Limb (tissue), 2 donors: ENCODE measurements at regions not wholly inside any gene's neighbourhood (a gene's known extent, or its start where the extent isn't known, plus 50 kb on each side); places are given as distances from the start of the nearest gene placed in this dataset.

Experiments used
- DNase-seq, 2 donors: peaks; one replicate each; pipeline ENCODE4 v3.0.0-alpha.2; 2016; ENCODE audit errors: extremely low spot score in 2 of 2

- no peak for DNase-seq
These were observed 50.0 kb upstream of the BET1 start for GRCh38 chr7:94054130-94054529.

GRCh38 chr7:94055963-94056362, 51.8 kb upstream of the BET1 start:
- DNase-seq = no peak

- DNase-seq = no peak
These were observed 52.6 kb upstream of the BET1 start for GRCh38 chr7:94056796-94057207.

DNA sequence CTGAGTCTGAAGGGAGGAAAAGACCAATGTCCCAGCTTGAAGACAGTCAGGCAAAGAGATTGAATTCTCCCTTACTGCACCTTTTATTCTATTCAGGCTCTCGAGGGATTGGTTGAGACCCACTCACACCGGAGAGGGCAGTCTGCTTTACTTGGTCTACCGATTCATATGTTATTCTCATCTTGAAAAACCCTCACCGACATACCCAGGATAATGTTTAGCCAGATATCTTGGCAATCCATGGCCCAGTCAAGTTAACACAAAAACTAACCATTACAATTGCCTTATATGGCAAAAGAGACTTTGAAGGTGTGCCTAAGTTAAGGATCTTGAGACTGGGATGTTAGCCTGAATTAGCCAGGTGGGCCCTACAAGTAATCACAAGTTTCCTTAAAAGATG, 53.8 kb upstream of the BET1 start:
- DNase-seq = no peak

GRCh38 chr7:94059746-94060145, 55.6 kb upstream of the BET1 start:
- no peak for DNase-seq

- no peak for DNase-seq
These were observed 56.6 kb upstream of the BET1 start for GRCh38 chr7:94060752-94061151.

DNA sequence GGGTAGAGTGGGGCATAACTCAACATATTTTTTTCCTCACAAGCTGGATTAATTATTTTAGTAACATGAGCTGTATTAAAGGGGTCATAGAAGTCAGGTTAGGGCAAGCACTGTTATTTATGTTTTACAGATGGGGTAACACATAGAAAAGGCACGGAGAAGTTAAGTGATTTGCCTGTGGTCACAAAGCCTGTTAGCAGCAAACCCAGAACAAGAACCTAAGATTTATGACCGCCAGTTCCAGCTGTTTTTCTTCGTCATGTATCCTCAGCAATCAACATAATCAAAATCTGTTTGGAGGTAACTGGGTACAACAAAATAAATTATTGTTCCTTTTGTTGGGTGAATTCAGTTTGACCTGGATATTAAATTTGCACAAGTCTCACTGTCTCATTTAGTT, 57.2 kb upstream of the BET1 start:
- DNase-seq = no peak

GRCh38 chr7:94062372-94062771, 58.2 kb upstream of the BET1 start:
- DNase-seq = no peak

DNA sequence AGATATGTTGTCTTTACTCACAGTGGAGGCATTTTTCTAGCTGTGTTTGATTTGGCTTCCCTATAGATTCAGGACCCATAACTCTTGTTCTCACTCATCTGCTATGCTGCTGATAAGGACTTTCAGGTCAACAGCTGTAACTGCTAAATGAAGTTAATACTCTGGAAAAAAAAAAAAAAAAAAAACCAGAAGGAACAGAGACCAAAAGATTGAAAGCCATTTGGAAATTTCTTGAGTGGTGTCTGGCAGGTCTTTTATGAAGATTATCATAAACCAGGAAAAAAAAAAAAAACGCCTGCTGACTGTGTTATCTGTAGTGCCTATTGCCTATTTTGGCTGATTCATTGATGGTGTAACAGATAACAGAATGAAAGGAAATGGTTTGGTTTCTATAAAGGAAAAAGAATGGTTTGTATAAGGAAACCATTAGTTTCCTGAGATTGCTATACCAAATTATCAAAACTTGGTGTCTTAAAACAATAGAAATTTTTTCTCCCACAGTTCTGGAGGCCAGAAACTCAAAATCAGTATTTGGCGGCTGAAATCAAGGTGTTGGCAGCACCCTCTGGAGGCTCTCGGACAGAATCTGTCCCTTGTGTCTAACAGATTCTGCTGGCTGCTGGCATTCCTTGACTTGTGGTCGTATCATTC, 60.5 kb upstream of the BET1 start:
- no peak for DNase-seq

DNA sequence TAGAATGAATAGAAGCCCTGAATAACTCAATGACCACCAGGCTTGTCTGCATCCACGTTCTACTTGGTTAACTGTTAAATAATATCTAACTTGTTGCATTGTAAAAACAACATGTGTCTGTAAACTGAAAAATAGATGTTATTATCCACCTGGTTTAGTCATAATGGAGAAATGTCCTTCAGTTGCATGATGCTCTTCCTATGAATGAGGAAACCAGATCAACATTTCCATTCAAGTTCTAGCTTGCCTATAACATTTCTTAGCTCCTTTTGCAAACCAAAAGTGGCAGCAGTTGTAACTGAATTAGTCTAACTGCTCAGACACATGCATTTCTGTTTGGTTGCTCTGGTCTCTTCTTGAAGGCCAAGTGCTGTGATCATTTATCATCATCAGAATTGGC, 62.9 kb upstream of the BET1 start:
- DNase-seq = no peak

- DNase-seq = no peak
These were observed 63.4 kb upstream of the BET1 start for GRCh38 chr7:94067506-94067905.

DNA sequence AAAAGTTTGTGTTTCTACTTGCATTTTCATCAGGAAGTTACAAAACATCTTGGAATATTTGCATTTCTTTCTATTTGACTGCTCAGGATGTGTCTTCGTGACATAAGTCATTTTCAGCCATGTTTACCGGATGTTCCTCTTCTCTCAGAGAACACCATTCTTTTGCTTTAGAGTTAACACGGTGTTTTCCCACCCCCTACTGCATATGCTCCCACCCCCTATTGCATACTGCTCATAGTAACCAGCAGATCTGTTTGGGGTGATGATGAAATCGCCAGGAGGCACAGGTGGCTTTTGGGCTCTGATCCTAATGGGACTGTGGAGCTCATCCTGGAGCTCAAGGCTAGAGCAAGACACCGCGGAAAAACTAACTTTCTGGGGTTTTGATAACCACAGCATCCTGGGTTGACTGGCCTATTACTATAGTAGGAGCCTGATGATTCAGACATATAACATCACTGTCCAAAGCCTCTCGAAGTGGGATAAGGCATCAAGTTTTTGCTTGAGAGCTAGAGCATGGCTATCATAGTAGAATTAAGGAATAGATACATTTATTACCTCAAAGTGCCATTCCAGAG, 65.1 kb upstream of the BET1 start:
- no peak for DNase-seq

GRCh38 chr7:94080551-94080950, 76.4 kb upstream of the BET1 start:
- no peak for DNase-seq

DNA sequence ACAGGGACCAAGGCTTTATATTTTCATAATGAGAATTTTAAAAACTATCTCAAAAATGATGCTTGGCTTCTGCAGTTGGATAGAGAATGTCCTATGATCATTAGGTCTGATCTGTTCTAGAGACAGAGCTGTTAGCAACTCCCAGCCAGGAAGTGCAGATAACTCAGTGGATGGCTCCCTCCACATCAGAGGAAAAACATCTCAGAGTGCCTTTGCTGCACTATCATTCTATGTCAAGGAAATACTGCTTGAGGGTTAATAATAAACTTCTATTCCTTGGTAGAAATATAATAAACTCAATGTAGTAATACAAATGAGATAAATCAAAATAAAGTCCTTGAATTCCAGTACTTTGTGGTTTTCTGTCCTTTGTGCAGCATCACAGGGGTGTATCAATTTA, 78.0 kb upstream of the BET1 start:
- DNase-seq = no peak

DNA sequence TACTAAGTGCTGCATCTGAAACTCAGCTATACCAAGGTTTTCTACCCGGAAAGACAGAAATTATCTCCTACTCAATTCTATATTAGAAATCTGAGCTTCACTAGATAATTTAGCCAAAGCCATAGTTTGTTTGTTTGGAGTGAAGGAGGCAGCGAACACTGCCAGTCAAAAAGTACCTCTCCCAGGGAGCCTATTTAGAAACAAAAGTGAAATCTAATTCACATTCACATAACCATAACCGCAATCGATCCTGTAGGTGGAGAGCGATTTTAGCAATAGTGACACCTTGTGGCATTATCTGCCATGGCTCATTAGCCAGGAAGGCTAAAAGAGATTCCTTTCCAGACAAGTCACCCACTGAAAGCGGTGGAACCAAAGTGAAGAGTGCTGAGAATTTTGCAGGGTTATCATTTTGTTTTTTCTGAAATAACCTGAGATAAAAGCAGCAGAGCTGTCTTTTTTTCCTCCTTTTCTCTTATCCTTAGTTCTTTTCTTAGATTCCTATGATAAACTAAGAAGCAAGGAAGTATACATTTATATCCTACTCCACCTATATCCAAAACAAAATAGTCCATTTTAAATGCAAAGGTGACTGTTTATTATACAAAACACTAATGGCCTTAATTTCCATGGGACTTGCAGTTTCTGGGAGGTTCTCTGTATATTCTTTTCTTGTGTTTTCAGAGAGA, 83.7 kb upstream of the BET1 start:
- DNase-seq = peak; percentile 43 to 65

GRCh38 chr7:94088560-94088959, 84.4 kb upstream of the BET1 start:
- no peak for DNase-seq

DNA sequence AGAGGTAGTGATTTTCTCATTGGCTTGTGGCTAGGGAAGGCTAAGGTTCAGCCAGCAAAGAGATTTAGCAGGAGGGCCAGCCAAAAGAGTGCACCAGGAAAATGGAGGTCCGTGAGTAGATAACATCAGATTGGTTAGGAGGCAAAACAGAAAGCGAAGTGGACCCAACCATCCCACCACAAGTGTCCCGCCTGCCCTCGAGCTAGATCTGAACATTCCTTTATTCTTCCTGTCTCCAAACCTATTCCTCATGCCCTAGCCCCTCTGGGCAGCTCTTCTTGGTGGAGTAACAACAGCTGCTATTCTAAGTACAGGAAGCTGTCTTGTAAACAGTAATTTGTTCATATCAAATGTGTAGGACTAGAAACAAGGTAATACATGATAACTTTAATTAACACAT, 85.7 kb upstream of the BET1 start:
- DNase-seq = no peak

DNA sequence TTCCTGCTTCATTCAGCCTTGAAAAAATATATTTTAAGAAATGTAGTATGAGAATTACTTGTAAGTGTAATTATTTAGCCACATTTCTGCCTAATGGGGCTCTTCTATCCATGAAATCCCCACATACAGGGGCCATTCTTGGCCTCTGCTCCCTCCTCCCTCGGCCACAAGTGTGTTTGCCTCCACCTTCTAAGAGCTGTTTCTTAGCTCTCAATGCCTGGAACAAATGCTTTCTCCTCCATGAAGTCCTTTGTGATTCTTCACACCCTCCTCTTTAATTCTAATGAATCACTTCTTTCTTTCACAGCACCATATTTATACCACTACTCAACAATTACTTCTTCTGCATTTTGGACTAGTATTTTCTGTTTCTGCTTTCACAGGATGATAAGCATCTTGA, 88.8 kb upstream of the BET1 start:
- DNase-seq = no peak

GRCh38 chr7:94094298-94094697, 90.1 kb upstream of the BET1 start:
- no peak for DNase-seq

DNA sequence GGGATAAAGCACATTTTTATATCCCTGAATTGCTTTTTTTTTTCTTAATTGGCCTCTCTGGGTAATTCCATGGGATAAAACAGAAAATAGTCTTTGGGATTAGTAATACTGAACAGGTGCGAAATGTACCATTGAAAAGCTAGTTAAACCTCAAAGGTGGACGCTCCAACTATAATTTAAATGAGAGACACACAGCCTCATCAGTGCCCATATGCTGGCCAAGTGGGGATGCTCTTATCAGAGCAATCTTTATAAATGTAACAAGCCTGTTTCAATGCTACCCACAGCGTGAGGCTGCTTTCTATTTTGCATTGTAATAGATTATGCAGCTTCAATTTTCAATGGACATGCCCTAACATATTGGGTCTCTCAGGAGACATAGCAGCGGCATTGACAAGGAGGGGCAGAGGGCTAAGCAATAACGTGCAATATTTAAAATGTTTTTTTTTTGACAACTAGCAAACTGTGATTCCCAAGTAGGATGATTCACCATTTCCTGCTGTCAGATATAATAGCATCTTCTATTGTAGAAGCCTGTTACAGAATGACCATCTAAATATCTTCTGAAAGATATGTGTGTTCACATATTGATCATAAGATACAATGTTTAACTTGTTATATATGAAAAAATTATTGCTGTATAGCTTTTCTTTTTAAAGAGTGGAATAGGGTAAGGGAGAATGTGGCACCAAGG, 91.3 kb upstream of the BET1 start:
- no peak for DNase-seq

DNA sequence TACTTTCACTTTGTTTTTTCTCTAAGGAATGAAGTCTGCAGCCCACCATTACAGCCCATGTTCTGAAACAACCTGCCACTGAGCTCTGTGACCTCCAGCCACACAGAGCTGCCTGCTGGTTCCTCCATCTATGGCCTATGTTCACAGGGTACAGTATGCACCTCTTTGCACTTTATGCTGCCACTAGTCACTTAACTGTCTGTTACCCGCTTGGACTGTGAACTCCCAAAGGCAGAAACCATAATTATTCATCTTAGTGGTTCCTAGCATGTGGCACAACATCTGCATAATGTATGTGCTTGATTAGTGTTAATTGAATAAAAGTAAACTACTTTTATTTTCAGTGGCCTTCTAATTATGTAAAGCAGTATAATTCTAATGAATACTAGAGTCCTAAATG, 95.5 kb upstream of the BET1 start:
- DNase-seq = no peak

DNA sequence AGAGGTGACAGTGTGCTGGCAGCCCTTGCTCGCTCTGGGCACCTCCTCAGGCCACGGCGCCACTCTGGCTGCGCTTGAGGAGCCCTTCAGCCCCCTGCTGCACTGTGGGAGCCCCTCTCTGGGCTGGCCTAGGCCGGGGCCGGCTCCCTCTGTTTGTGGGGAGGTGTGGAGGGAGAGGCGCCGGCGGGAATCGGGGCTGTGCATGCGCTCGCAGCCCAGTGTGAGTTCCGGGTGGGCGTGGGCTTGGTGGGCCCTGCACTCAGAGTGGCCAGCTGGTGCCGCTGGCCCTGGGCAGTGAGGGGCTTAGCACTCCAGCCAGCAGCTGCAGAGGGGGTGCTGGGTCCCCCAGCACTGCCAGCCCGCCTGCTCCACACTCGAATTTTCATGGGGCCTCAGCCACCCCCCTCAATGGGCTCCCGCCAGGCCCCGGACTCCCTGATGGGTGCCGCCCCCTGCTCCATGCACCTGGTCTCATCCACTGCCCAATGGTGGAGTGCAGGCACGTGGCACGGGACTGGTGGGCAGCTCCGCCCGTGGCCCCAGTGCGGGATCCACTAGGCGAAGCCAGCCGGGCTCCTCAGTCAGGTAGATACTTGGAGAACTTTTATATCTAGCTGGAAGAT, 96.7 kb upstream of the BET1 start:
- no peak for DNase-seq
